ENCODE measurements at regions not wholly inside any gene's neighbourhood (a gene's known extent, or its start where the extent isn't known, plus 50 kb on each side); places are given as distances from the start of the nearest gene placed in this dataset.

GRCh38 chr9:30815585-30815984, 1568.9 kb upstream of the ACO1 start (continued):
- TF ChIP-seq CHD7 (IDR thresholded peaks at IDR 0.05; ENCODE audit: insufficient replicate concordance, low read length) = no peak
- TF ChIP-seq TEAD4 (IDR thresholded peaks at IDR 0.05; ENCODE audit: low read depth, low read length) = peak; percentile 74; the same call in 1 of the 2 replicates
- no peak for TF ChIP-seq ATF2 (IDR thresholded peaks at IDR 0.05; ENCODE audit: low read length)
